ENCODE measurements at regions not wholly inside any gene's neighbourhood (a gene's known extent, or its start where the extent isn't known, plus 50 kb on each side); places are given as distances from the start of the nearest gene placed in this dataset.

DNA sequence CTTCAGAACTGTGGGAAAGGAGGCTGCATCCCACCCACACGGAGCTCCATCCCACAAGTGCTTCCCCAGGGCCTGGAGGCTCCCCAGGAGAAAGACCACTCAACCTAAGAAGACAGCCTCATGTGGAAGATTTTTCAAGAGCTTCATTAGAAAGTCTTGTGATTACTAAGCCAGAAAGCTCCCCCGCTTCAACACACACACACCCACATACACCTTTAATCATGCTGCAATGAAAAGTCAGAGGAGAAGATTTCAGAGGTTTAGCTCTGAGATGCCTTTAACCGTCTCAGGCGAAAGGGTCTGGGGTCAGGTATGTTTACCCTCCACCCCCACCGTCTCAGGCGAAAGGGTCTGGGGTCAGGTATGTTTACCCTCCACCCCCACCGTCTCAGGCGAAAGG, 634.5 kb upstream of the B3GAT1 start:
- H2AFZ ChIP-seq (ENCODE audit: low read length), result no peak overlapping the region
- H3K27me3 ChIP-seq (ENCODE audit: low read length), result no peaks in the 10 kb centered on the region
- no peaks in the 10 kb centered on the region for H3K36me3 ChIP-seq (ENCODE audit: insufficient read depth, low read length)
- no peak overlapping the region for H3K9ac ChIP-seq (ENCODE audit: low read length)
- H3K79me2 ChIP-seq (ENCODE audit: low read length), result no peaks in the 10 kb centered on the region
- no peaks in the 10 kb centered on the region for H3K9me2 ChIP-seq (replicated peaks; ENCODE audit: insufficient read depth, low read length)
- H4K20me1 ChIP-seq (ENCODE audit: insufficient read depth, low read depth, low read length), result no peaks in the 10 kb centered on the region
- no peak for DNase-seq
- H3K4me2 ChIP-seq (ENCODE audit: low read depth, low read length, poor library complexity, severe bottlenecking), result no peak overlapping the region
- no peak overlapping the region for H3K4me3 ChIP-seq (ENCODE audit: low read length)
- H3K9me3 ChIP-seq (ENCODE audit: low read length), result no peaks in the 10 kb centered on the region
- H3K4me1 ChIP-seq (ENCODE audit: low read length), result no peaks in the 10 kb centered on the region
- no peak overlapping the region for H3K27ac ChIP-seq (ENCODE audit: low read length)

DNA sequence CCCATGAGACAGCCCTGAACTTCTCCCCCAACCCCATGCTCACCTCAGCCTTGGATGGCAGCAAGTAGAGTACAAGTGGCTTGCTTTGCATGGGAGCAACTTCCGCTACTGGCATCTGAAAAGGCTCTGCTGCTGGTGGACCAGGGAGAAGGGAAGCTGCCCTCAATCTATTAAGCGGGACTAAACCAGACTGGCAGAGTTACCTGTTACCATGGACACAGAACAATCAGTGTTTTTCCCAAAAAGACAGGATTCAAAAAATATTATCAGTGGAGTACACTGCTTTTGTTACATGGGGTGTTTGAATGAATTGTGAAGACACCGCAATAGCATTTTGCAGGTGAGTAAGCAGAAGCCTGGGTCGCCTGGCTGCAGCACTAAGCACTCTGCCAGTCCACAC, 631.4 kb upstream of the B3GAT1 start:
- H2AFZ ChIP-seq (ENCODE audit: low read length), result no peak overlapping the region
- no peak overlapping the region for H3K27ac ChIP-seq (ENCODE audit: low read length)
- H3K79me2 ChIP-seq (ENCODE audit: low read length), result no peaks in the 10 kb centered on the region
- H3K4me1 ChIP-seq (ENCODE audit: low read length), result no peaks in the 10 kb centered on the region
- no peaks in the 10 kb centered on the region for H3K27me3 ChIP-seq (ENCODE audit: low read length)
- no peaks in the 10 kb centered on the region for H3K9me2 ChIP-seq (replicated peaks; ENCODE audit: insufficient read depth, low read length)
- H3K9me3 ChIP-seq (ENCODE audit: low read length), result no peaks in the 10 kb centered on the region
- no peak overlapping the region for H3K4me2 ChIP-seq (ENCODE audit: low read depth, low read length, poor library complexity, severe bottlenecking)
- H3K36me3 ChIP-seq (ENCODE audit: insufficient read depth, low read length), result no peaks in the 10 kb centered on the region
- no peak overlapping the region for H3K4me3 ChIP-seq (ENCODE audit: low read length)
- no peak overlapping the region for H3K9ac ChIP-seq (ENCODE audit: low read length)
- no peak for DNase-seq
- H4K20me1 ChIP-seq (ENCODE audit: insufficient read depth, low read depth, low read length), result no peaks in the 10 kb centered on the region

DNA sequence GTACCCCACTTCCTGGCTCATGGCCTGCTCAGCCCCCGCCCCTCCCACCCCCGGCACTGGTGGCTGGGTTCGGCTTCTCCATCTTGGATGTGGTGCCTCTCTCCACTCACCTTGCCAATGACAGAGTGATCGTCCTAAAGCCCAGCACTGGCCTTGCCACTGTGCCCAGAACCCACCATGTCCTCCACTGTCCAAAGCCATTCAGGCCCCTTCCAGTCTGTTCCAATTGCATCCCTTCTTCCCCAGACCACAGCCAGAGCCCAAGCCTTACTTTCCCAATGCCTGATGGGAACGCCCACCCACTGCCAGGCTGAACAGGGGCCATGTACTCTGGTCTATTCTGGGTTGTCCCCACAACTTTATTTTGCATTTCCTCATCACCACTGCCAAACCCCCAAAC, 625.8 kb upstream of the B3GAT1 start:
- H3K4me1 ChIP-seq (ENCODE audit: low read length), result no peaks in the 10 kb centered on the region
- no peak overlapping the region for H3K4me3 ChIP-seq (ENCODE audit: low read length)
- H3K27me3 ChIP-seq (ENCODE audit: low read length), result no peaks in the 10 kb centered on the region
- H3K9me2 ChIP-seq (replicated peaks; ENCODE audit: insufficient read depth, low read length), result no peaks in the 10 kb centered on the region
- no peak overlapping the region for H3K27ac ChIP-seq (ENCODE audit: low read length)
- H3K36me3 ChIP-seq (ENCODE audit: insufficient read depth, low read length), result no peaks in the 10 kb centered on the region
- H3K9ac ChIP-seq (ENCODE audit: low read length), result no peak overlapping the region
- no peaks in the 10 kb centered on the region for H4K20me1 ChIP-seq (ENCODE audit: insufficient read depth, low read depth, low read length)
- no peaks in the 10 kb centered on the region for H3K79me2 ChIP-seq (ENCODE audit: low read length)
- H3K9me3 ChIP-seq (ENCODE audit: low read length), result no peaks in the 10 kb centered on the region
- DNase-seq, result no peak
- H2AFZ ChIP-seq (ENCODE audit: low read length), result no peak overlapping the region
- no peak overlapping the region for H3K4me2 ChIP-seq (ENCODE audit: low read depth, low read length, poor library complexity, severe bottlenecking)

DNA sequence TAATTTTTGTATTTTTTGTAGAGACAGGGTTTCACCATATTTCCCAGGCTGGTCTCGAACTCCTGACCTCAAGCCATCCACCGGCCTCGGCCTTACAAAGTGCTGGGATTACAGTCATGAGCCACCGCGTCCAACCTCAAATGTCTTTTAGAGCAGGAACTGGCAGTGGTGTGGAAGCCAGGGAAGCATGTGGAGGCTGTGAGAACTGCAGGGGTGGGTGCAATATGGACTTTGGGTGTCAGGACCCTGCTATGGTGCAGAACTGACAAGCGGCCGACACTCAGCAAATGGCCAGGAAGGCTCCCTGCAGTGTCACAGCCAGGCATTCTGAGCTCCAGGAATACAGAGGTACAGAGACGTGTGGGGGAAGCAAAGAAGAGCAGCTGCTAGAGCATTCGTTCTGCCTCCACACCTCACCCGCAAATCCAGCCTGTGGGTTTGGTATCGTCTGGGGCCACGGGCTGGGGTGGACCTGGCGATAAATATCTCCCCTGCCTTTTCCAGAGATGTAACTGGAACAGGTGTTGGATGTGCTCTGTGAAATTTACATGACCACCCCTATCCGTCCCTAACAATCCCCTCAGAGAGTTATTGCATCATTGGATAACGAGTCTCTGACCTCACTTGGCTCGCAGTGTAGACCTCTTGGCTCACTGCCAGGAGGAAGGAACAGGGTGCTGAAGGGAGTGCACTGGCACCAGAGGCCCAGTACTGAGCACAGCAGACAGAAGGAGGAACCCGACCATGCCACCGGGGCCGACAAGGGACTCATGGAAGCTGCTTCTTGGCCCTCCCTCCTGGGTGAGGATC, 624.7 kb upstream of the B3GAT1 start:
- H3K4me2 ChIP-seq (ENCODE audit: low read depth, low read length, poor library complexity, severe bottlenecking), result no peak overlapping the region
- no peaks in the 10 kb centered on the region for H3K79me2 ChIP-seq (ENCODE audit: low read length)
- H3K9ac ChIP-seq (ENCODE audit: low read length), result no peak overlapping the region
- no peak overlapping the region for H2AFZ ChIP-seq (ENCODE audit: low read length)
- no peaks in the 10 kb centered on the region for H3K27me3 ChIP-seq (ENCODE audit: low read length)
- no peaks in the 10 kb centered on the region for H4K20me1 ChIP-seq (ENCODE audit: insufficient read depth, low read depth, low read length)
- no peaks in the 10 kb centered on the region for H3K9me2 ChIP-seq (replicated peaks; ENCODE audit: insufficient read depth, low read length)
- no peak overlapping the region for H3K27ac ChIP-seq (ENCODE audit: low read length)
- DNase-seq, result no peak
- no peaks in the 10 kb centered on the region for H3K9me3 ChIP-seq (ENCODE audit: low read length)
- no peaks in the 10 kb centered on the region for H3K36me3 ChIP-seq (ENCODE audit: insufficient read depth, low read length)
- H3K4me1 ChIP-seq (ENCODE audit: low read length), result no peaks in the 10 kb centered on the region
- H3K4me3 ChIP-seq (ENCODE audit: low read length), result no peak overlapping the region

DNA sequence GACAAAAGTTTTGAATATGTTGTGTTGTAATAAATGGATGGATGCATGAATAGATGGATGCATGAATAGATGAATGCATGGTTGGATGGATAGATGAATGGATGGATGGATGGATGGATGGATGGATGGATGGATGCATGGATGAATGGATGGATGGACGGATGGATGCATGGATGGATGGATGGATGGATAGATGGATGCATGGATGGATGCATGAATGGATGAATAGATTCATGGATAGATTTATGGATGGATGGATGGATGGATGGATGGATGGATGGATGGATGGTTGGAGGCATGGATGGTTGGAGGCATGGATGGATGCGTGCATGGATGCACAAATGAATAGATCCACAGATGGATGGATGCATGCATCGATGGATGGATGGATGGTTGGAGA, 623.2 kb upstream of the B3GAT1 start:
- no peaks in the 10 kb centered on the region for H3K4me1 ChIP-seq (ENCODE audit: low read length)
- H3K9me3 ChIP-seq (ENCODE audit: low read length), result no peaks in the 10 kb centered on the region
- no peak for DNase-seq
- no peaks in the 10 kb centered on the region for H3K9me2 ChIP-seq (replicated peaks; ENCODE audit: insufficient read depth, low read length)
- no peaks in the 10 kb centered on the region for H3K36me3 ChIP-seq (ENCODE audit: insufficient read depth, low read length)
- H4K20me1 ChIP-seq (ENCODE audit: insufficient read depth, low read depth, low read length), result no peaks in the 10 kb centered on the region
- H3K27ac ChIP-seq (ENCODE audit: low read length), result no peak overlapping the region
- H3K4me2 ChIP-seq (ENCODE audit: low read depth, low read length, poor library complexity, severe bottlenecking), result no peak overlapping the region
- no peaks in the 10 kb centered on the region for H3K79me2 ChIP-seq (ENCODE audit: low read length)
- H2AFZ ChIP-seq (ENCODE audit: low read length), result no peak overlapping the region
- no peak overlapping the region for H3K4me3 ChIP-seq (ENCODE audit: low read length)
- H3K9ac ChIP-seq (ENCODE audit: low read length), result no peak overlapping the region
- H3K27me3 ChIP-seq (ENCODE audit: low read length), result no peaks in the 10 kb centered on the region

DNA sequence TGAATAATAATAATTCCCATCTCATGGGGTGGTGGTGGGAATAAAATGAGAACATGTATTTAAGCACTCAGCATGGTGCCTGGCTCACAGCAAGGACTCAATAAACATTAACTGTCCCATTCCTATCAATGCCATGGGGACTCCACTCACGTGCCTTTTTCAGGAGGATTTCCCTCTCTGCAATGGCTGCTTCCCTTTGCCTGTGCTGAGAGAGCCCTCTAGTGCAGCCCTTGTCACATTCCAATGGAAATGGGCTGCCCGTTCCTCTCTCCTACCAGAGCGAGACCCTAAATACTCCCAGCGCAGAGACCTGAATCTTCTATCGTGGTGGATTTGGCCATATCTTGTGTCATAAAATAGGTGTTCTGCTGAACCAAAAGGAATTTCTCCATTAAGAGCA, 621.5 kb upstream of the B3GAT1 start:
- no peaks in the 10 kb centered on the region for H3K9me2 ChIP-seq (replicated peaks; ENCODE audit: insufficient read depth, low read length)
- no peak for DNase-seq
- no peak overlapping the region for H3K9ac ChIP-seq (ENCODE audit: low read length)
- no peaks in the 10 kb centered on the region for H3K79me2 ChIP-seq (ENCODE audit: low read length)
- no peaks in the 10 kb centered on the region for H3K4me1 ChIP-seq (ENCODE audit: low read length)
- no peak overlapping the region for H2AFZ ChIP-seq (ENCODE audit: low read length)
- H3K9me3 ChIP-seq (ENCODE audit: low read length), result no peaks in the 10 kb centered on the region
- H3K36me3 ChIP-seq (ENCODE audit: insufficient read depth, low read length), result no peaks in the 10 kb centered on the region
- H3K4me2 ChIP-seq (ENCODE audit: low read depth, low read length, poor library complexity, severe bottlenecking), result no peak overlapping the region
- H3K27me3 ChIP-seq (ENCODE audit: low read length), result no peaks in the 10 kb centered on the region
- no peak overlapping the region for H3K4me3 ChIP-seq (ENCODE audit: low read length)
- no peaks in the 10 kb centered on the region for H4K20me1 ChIP-seq (ENCODE audit: insufficient read depth, low read depth, low read length)
- H3K27ac ChIP-seq (ENCODE audit: low read length), result no peak overlapping the region

DNA sequence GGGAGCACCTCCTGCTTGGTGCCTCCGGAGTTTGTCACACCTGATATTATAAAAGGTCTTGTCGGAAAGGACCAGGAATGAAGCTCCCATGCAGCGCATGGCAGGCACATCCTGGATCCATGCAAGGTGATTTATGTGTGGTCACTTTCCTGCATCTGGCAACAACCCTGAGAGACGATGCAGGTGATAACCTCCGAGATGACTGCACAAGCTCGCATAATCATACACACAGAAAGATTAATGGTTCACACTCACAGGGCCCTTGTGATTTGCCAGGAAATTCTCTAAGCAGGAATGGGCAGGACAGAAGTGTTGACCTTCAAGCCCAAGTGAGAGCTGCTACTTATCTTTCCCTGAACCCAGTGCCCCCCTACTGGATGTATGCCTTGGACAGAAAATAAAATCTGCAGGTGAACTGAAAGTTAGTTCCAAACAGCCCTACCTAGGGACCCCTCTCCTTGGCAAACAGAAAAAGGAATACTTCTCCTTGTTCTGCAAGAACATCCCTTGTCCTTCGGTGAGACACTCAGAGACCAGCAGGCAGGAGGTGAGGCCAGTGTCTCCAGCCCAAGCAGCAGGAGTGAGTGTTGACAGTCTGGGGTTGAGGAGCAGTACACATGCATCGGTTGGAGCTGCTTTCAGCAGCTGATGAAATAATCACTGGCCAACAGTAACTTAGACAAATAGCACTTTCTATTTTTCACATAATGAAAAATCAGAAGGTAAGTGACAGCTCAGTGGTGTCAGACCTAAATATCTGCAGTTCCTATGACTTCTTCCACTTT, 619.4 kb upstream of the B3GAT1 start:
- H3K4me2 ChIP-seq (ENCODE audit: low read depth, low read length, poor library complexity, severe bottlenecking), result no peak overlapping the region

DNA sequence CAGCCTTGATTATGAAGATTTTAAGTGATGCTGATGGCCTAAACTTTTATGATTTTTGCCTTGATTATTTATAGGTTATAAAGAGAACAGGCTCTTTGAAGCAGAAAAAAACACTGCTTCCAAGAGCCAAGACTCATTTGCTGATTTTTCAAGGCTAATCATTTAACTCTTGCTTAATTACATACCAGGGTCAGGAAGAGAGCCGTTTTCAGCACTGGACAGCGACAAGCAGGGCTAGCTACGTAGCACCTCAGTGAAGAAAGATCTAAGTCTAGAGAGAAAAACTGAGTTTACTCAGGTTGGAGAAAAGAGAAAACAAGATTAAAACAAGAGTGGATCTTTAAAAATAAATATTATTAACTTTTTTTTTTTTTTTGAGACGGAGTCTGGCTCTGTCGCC, 615.4 kb upstream of the B3GAT1 start:
- peak; percentile 66 for DNase-seq
- H3K9me3 ChIP-seq (ENCODE audit: low read length), result no peaks in the 10 kb centered on the region
- no peaks in the 10 kb centered on the region for H3K36me3 ChIP-seq (ENCODE audit: insufficient read depth, low read length)
- H2AFZ ChIP-seq (ENCODE audit: low read length), result no peak overlapping the region
- H3K27me3 ChIP-seq (ENCODE audit: low read length), result no peaks in the 10 kb centered on the region
- H3K4me1 ChIP-seq (ENCODE audit: low read length), result no peaks in the 10 kb centered on the region
- H3K4me3 ChIP-seq (ENCODE audit: low read length), result no peak overlapping the region
- H3K4me2 ChIP-seq (ENCODE audit: low read depth, low read length, poor library complexity, severe bottlenecking), result no peak overlapping the region
- no peaks in the 10 kb centered on the region for H3K79me2 ChIP-seq (ENCODE audit: low read length)
- H3K27ac ChIP-seq (ENCODE audit: low read length), result no peak overlapping the region
- no peaks in the 10 kb centered on the region for H3K9me2 ChIP-seq (replicated peaks; ENCODE audit: insufficient read depth, low read length)
- H4K20me1 ChIP-seq (ENCODE audit: insufficient read depth, low read depth, low read length), result no peaks in the 10 kb centered on the region
- H3K9ac ChIP-seq (ENCODE audit: low read length), result no peak overlapping the region

More for the DNA sequence above, 619.4 kb upstream of the B3GAT1 start:
- Histone ChIP-seq H2AFZ (ENCODE audit: low read length) (no peak overlapping the region), H3K36me3 (ENCODE audit: insufficient read depth, low read length) (no peaks in the 10 kb centered on the region), H3K9me2 (replicated peaks; ENCODE audit: insufficient read depth, low read length) (no peaks in the 10 kb centered on the region), H3K79me2 (ENCODE audit: low read length) (no peaks in the 10 kb centered on the region), H3K9me3 (ENCODE audit: low read length) (no peaks in the 10 kb centered on the region), H4K20me1 (ENCODE audit: insufficient read depth, low read depth, low read length) (no peaks in the 10 kb centered on the region), H3K27ac (ENCODE audit: low read length) (no peak overlapping the region), H3K27me3 (ENCODE audit: low read length) (no peaks in the 10 kb centered on the region), H3K9ac (ENCODE audit: low read length) (no peak overlapping the region), H3K4me3 (ENCODE audit: low read length) (no peak overlapping the region), H3K4me1 (ENCODE audit: low read length) (no peaks in the 10 kb centered on the region)
- no peak for DNase-seq

Data from Karpas-422 (cell line).